ENCODE measurements at regions not wholly inside any gene's neighbourhood (a gene's known extent, or its start where the extent isn't known, plus 50 kb on each side); places are given as distances from the start of the nearest gene placed in this dataset.

DNA sequence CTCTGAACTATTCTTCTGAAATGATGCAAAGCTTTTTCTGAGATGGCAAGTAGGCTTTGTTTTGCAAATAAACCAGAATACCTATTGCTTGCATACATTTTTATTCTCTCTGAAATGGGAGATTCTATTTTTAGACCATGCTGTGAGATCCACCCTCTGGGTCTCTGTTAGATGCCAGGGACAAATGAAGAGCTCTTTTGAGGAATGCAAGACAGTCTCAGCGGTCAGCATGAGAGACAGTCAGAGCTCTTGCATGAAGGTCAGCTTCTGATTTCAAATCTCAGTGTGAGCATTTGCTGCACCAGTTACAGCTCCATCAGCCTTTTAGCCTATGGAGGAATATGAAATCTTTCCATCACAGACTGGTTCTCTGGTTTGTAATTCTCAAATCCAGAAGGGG is 429.9 kb upstream of the KLF6 start:
- no peak for DNase-seq
- no CpG with 5 or more reads among the region's 1 CpG for WGBS (ENCODE audit: extremely low coverage, insufficient read length, low lambda C conversion rate)
- no peak overlapping the region for H3K27ac ChIP-seq (ENCODE audit: insufficient read length, low read depth, low read length)

More for the DNA sequence above, 429.9 kb upstream of the KLF6 start:
- no peak overlapping the region for H3K4ac ChIP-seq (ENCODE audit: low read depth, low read length)
- no peaks in the 10 kb centered on the region for H3K27me3 ChIP-seq (ENCODE audit: insufficient read depth, low read length)
- no peak overlapping the region; a peak in 1 of 5 replicates for H3K4me3 Mint-ChIP-seq
- H2BK15ac ChIP-seq (ENCODE audit: low read depth, low read length) = no peak overlapping the region
- H3K23ac ChIP-seq (ENCODE audit: insufficient read length, low read depth, low read length) = no peak overlapping the region
- H3K9me3 Mint-ChIP-seq = no peaks in the 10 kb centered on the region
- peaks cover 10% of the 10 kb centered on the region; the same call in 1 of the 2 replicates for H3K4me1 ChIP-seq (ENCODE audit: insufficient read depth, low read length)
- no peak overlapping the region for H4K8ac ChIP-seq (replicated peaks; ENCODE audit: insufficient read length, low read depth, low read length)
- no peak overlapping the region for H2BK12ac ChIP-seq (ENCODE audit: insufficient read length, low read depth, low read length)
- H3K18ac ChIP-seq (ENCODE audit: insufficient read length, low read depth, low read length) = no peak overlapping the region
- no peak overlapping the region for H3K9ac ChIP-seq (ENCODE audit: extremely low read depth, insufficient read length, low read length)
- TF ChIP-seq, protein P1, sequence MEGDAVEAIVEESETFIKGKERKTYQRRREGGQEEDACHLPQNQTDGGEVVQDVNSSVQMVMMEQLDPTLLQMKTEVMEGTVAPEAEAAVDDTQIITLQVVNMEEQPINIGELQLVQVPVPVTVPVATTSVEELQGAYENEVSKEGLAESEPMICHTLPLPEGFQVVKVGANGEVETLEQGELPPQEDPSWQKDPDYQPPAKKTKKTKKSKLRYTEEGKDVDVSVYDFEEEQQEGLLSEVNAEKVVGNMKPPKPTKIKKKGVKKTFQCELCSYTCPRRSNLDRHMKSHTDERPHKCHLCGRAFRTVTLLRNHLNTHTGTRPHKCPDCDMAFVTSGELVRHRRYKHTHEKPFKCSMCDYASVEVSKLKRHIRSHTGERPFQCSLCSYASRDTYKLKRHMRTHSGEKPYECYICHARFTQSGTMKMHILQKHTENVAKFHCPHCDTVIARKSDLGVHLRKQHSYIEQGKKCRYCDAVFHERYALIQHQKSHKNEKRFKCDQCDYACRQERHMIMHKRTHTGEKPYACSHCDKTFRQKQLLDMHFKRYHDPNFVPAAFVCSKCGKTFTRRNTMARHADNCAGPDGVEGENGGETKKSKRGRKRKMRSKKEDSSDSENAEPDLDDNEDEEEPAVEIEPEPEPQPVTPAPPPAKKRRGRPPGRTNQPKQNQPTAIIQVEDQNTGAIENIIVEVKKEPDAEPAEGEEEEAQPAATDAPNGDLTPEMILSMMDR (conservative IDR thresholded peaks at IDR 0.05) = no peak
- peak overlapping the region in 2 of 3 experiments; percentile 21 to 29; a peak in 5 of 7 replicates for H3K27ac Mint-ChIP-seq
- no peaks in the 10 kb centered on the region for H3K9me3 ChIP-seq (ENCODE audit: control insufficient read depth, low read depth, low read length)
- no peaks in the 10 kb centered on the region for H3K23me2 ChIP-seq (ENCODE audit: insufficient read length, low read depth, low read length, poor library complexity, severe bottlenecking)
- H2AFZ ChIP-seq (ENCODE audit: low read length) = no peak overlapping the region
- no peak overlapping the region for H3K56ac ChIP-seq (ENCODE audit: insufficient read length, low read depth, low read length)
- no peak overlapping the region for H4K5ac ChIP-seq (ENCODE audit: insufficient read length, low read depth, low read length)
- no peak overlapping the region for H3K14ac ChIP-seq (ENCODE audit: insufficient read depth, low read length)
- no peak overlapping the region for H2AK5ac ChIP-seq (ENCODE audit: insufficient read length, low read length)
- H3K4me2 ChIP-seq (ENCODE audit: insufficient read depth, insufficient read length, low read length) = no peak overlapping the region
- no peaks in the 10 kb centered on the region for H3K79me2 ChIP-seq (ENCODE audit: insufficient read depth, low read length)
- H2BK120ac ChIP-seq (ENCODE audit: low read depth, low read length, poor library complexity, severe bottlenecking) = no peak overlapping the region
- no peak overlapping the region for H2BK20ac ChIP-seq (ENCODE audit: low read depth, low read length, poor library complexity, severe bottlenecking)
- H3K27me3 Mint-ChIP-seq (ENCODE audit: low read depth) = no peaks in the 10 kb centered on the region
- H3T11ph ChIP-seq (ENCODE audit: low read length) = no peak overlapping the region
- no peaks in the 10 kb centered on the region for H4K20me1 ChIP-seq (ENCODE audit: control insufficient read depth, insufficient read depth, insufficient read length)
- H3K36me3 Mint-ChIP-seq (ENCODE audit: insufficient read depth in 1 of 3, low read depth in 3 of 3) = no peaks in the 10 kb centered on the region; a peak in 1 of 7 replicates
- H2BK5ac ChIP-seq (ENCODE audit: insufficient read length, low read length) = no peak overlapping the region
- peaks cover 45 to 46% of the 10 kb centered on the region in 2 experiments for H3K4me1 Mint-ChIP-seq
- H3K79me1 ChIP-seq (ENCODE audit: insufficient read depth, low read depth, low read length, poor library complexity, severe bottlenecking) = no peaks in the 10 kb centered on the region
- no peak overlapping the region for H4K91ac ChIP-seq (ENCODE audit: insufficient read length, low read depth, low read length)
